ENCODE measurements at regions not wholly inside any gene's neighbourhood (a gene's known extent, or its start where the extent isn't known, plus 50 kb on each side); places are given as distances from the start of the nearest gene placed in this dataset.

DNA sequence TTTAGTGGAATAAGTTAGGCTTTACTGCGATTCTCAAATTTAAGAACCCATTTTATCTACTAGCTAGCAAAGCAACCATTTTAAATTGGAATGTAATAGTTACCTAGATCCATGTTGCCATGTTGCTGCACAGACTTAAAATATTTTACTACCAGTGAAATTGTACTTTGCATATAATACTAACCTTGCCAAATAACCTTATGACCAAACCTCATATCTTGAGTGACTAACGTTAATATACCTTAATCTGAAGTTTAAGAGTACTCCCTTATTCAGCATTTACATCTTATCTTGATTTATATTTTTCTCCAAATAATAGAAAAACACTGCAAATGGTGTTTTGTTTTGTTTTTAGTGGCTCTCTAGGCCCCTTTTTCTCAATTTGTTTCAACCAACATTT is 50.3 kb upstream of the NAB1 start:
- ChIA-PET CTCF (no interaction called here), POLR2A (no interaction called here)
- DNase-seq (ENCODE audit: extremely low spot score): no peak
- no peak for TF ChIP-seq LEF1 (IDR thresholded peaks at IDR 0.05; ENCODE audit: borderline replicate concordance)
- no peak for TF ChIP-seq SUZ12 (IDR thresholded peaks at IDR 0.05)
- TF ChIP-seq ELF4 (IDR thresholded peaks at IDR 0.05): no peak
- TF ChIP-seq HDGF (IDR thresholded peaks at IDR 0.05; ENCODE audit: borderline replicate concordance): no peak
- no peak for TF ChIP-seq ZNF384 (IDR thresholded peaks at IDR 0.05)
- TF ChIP-seq PKNOX1 (IDR thresholded peaks at IDR 0.05): no peak
- no peak for TF ChIP-seq BHLHE40 (IDR thresholded peaks at IDR 0.05; ENCODE audit: borderline replicate concordance)
- TF ChIP-seq L3MBTL2 (conservative IDR thresholded peaks at IDR 0.05): no peak
- no peak for TF ChIP-seq FOXK2 (IDR thresholded peaks at IDR 0.05)
- no peak for TF ChIP-seq ARNT (IDR thresholded peaks at IDR 0.05)
- no peak for TF ChIP-seq FOXM1 (IDR thresholded peaks at IDR 0.05; ENCODE audit: borderline replicate concordance)
- no peak for TF ChIP-seq NFRKB (IDR thresholded peaks at IDR 0.05)
- no peak for TF ChIP-seq CTBP1 (IDR thresholded peaks at IDR 0.05; ENCODE audit: borderline replicate concordance)

DNA sequence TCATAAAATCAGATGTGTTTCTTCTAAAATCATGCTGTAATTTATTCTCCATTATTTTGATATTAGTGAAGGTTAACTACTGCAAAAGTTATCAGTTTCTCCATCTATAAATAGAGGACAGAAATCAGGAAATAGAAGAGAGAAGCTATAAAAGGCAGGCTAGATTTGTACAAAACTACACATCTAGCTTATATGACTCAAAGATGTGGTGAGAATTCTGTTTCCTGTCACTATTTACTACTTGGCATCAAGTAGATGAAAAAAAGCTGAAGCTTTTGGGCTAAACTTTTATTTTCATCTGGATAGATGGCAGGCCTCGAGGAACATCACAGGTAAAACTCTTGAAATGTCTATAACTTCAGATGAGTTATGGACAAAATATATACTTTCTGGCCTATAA is 49.8 kb upstream of the NAB1 start:
- ChIA-PET CTCF (interaction anchor here (0.9 kb wide), 1 partner anchor 81 kb away, joined by 4 read pairs; no protein-coding TSS in a partner anchor), POLR2A (no interaction called here)
- no peak for DNase-seq (ENCODE audit: extremely low spot score)
- TF ChIP-seq L3MBTL2 (conservative IDR thresholded peaks at IDR 0.05): no peak
- no peak for TF ChIP-seq ELF4 (IDR thresholded peaks at IDR 0.05)
- TF ChIP-seq ZNF384 (IDR thresholded peaks at IDR 0.05): no peak
- no peak for TF ChIP-seq ARNT (IDR thresholded peaks at IDR 0.05)
- no peak for TF ChIP-seq FOXA1 (IDR thresholded peaks at IDR 0.05)
- TF ChIP-seq CTBP1 (IDR thresholded peaks at IDR 0.05; ENCODE audit: borderline replicate concordance): no peak
- no peak for TF ChIP-seq FOXM1 (IDR thresholded peaks at IDR 0.05; ENCODE audit: borderline replicate concordance)
- TF ChIP-seq HDGF (IDR thresholded peaks at IDR 0.05; ENCODE audit: borderline replicate concordance): no peak
